Neural cell (in vitro differentiated cells): ENCODE measurements at regions not wholly inside any gene's neighbourhood (a gene's known extent, or its start where the extent isn't known, plus 50 kb on each side); places are given as distances from the start of the nearest gene placed in this dataset.

Experiments
- H2AFZ ChIP-seq: fragments of 200-600, 300-800 bp; sonication (generic), shearing (Covaris generic); 2 replicates; pipeline ENCODE4 v1.6.0; 2014; ENCODE audit warnings: low read depth, mild to moderate bottlenecking, antibody characterized with exemption, low read length, moderate library complexity
- H3F3A ChIP-seq: fragments of 200-600 bp; shearing (Covaris generic); 2 replicates; pipeline ENCODE4 v1.6.1; 2016; ENCODE audit warnings: mild to moderate bottlenecking, moderate library complexity, mixed read lengths, antibody characterized with exemption, low read length; ENCODE audit not compliant: insufficient read depth, poor library complexity, severe bottlenecking
- H3K27ac ChIP-seq: fragments of 200-600, 300-800 bp; sonication (generic), shearing (Covaris generic); 2 replicates; pipeline ENCODE4 v1.5.1; 2014; ENCODE audit warnings: mild to moderate bottlenecking, low read length, moderate library complexity
- H3K27me3 ChIP-seq: fragments of 300-800, 200-600 bp; sonication (generic), shearing (Covaris generic); 2 replicates; pipeline ENCODE4 v1.6.0; 2014; ENCODE audit warnings: mild to moderate bottlenecking, low read depth, low read length, moderate library complexity; ENCODE audit not compliant: insufficient read depth
- H3K36me3 ChIP-seq: fragments of 300-800, 200-600 bp; sonication (generic), shearing (Covaris generic); 2 replicates; pipeline ENCODE4 v1.5.1; 2014; ENCODE audit warnings: mild to moderate bottlenecking, antibody characterized with exemption, low read length, moderate library complexity; ENCODE audit not compliant: insufficient read depth
- H3K4me2 ChIP-seq: fragments of 300-800, 200-600 bp; sonication (generic), shearing (Covaris generic); 2 replicates; pipeline ENCODE4 v1.6.0; 2014; ENCODE audit warnings: mild to moderate bottlenecking, low read length
- H3K4me3 ChIP-seq: fragments of 300-800, 200-600 bp; sonication (generic), shearing (Covaris generic); 2 replicates; pipeline ENCODE4 v1.5.1; 2014; ENCODE audit warnings: mild to moderate bottlenecking, low read length, moderate library complexity
- H3K79me2 ChIP-seq: fragments of 200-600 bp; shearing (Covaris generic); replicated peaks from 2 replicates; pipeline ENCODE4 v1.6.0; 2014; ENCODE audit warnings: mild to moderate bottlenecking, low read length, moderate library complexity; ENCODE audit not compliant: insufficient read depth
- H3K9ac ChIP-seq: fragments of 300-800, 200-600 bp; sonication (generic), shearing (Covaris generic); 2 replicates; pipeline ENCODE4 v1.6.1; 2016; ENCODE audit warnings: mild to moderate bottlenecking, low read length, mixed read lengths
- H3K9me2 ChIP-seq: fragments of 200-600 bp; shearing (Covaris generic); 2 replicates; pipeline ENCODE4 v1.6.1; 2016; ENCODE audit warnings: mild to moderate bottlenecking, low read length, mixed read lengths; ENCODE audit not compliant: insufficient read depth
- H3K9me3 ChIP-seq: fragments of 200-600, 300-800 bp; sonication (generic), shearing (Covaris generic); 2 replicates; pipeline ENCODE4 v1.6.1; 2016; ENCODE audit warnings: mild to moderate bottlenecking, mixed run types, low read length, moderate library complexity, mixed read lengths
- H4K20me1 ChIP-seq: fragments of 200-600 bp; shearing (Covaris generic); 2 replicates; pipeline ENCODE4 v1.6.1; 2016; ENCODE audit warnings: mild to moderate bottlenecking, mixed run types; ENCODE audit not compliant: insufficient read depth
- CTCF ChIP-seq: fragments of 450-650 bp; IDR thresholded peaks from 2 replicates; pipeline ENCODE4 v1.5.1; 2014; ENCODE audit warnings: antibody characterized with exemption, mild to moderate bottlenecking, moderate library complexity; ENCODE audit not compliant: poor library complexity, severe bottlenecking
- EP300 ChIP-seq: fragments of 450-650 bp; conservative IDR thresholded peaks from 2 replicates; pipeline ENCODE4 v1.6.1; 2014; ENCODE audit warnings: antibody characterized with exemption, mild to moderate bottlenecking, moderate library complexity; ENCODE audit not compliant: poor library complexity, severe bottlenecking
- EZH2 ChIP-seq: fragments of 200-600, 300-800 bp; shearing (Covaris generic), sonication (generic); IDR thresholded peaks from 2 replicates; pipeline ENCODE4 v1.6.1; 2014; ENCODE audit warnings: antibody characterized with exemption, low read length, borderline replicate concordance, mild to moderate bottlenecking; ENCODE audit not compliant: insufficient read depth, poor library complexity, severe bottlenecking
- MXI1 ChIP-seq: fragments of 450-650 bp; conservative IDR thresholded peaks from 2 replicates; pipeline ENCODE4 v1.6.1; 2014; ENCODE audit warnings: antibody characterized with exemption, mild to moderate bottlenecking; ENCODE audit not compliant: poor library complexity, severe bottlenecking
- POLR2AphosphoS5 ChIP-seq: IDR thresholded peaks from 2 replicates; pipeline ENCODE4 v1.6.1; 2012
- RAD21 ChIP-seq: fragments of 450-650 bp; conservative IDR thresholded peaks from 2 replicates; pipeline ENCODE4 v1.6.1; 2014; ENCODE audit warnings: antibody characterized with exemption, mild to moderate bottlenecking, moderate library complexity
- REST ChIP-seq: IDR thresholded peaks from 2 replicates; pipeline ENCODE4 v1.6.1; 2012; ENCODE audit warnings: borderline replicate concordance
- SMC3 ChIP-seq: fragments of 450-650 bp; conservative IDR thresholded peaks from 2 replicates; pipeline ENCODE4 v1.6.1; 2014; ENCODE audit warnings: antibody characterized with exemption, mild to moderate bottlenecking, moderate library complexity; ENCODE audit not compliant: poor library complexity
- TAF1 ChIP-seq: IDR thresholded peaks from 2 replicates; pipeline ENCODE4 v1.6.1; 2012; ENCODE audit warnings: low read depth

- H3K4me3 ChIP-seq = no peak overlapping the region
- no peaks in the 10 kb centered on the region for H3K79me2 ChIP-seq
- H3K9me3 ChIP-seq = peaks cover 4% of the 10 kb centered on the region
- no peak for TF ChIP-seq SMC3
- no peak for TF ChIP-seq EP300
- TF ChIP-seq REST = no peak
- TF ChIP-seq RAD21 = no peak
- TF ChIP-seq CTCF = no peak
- no peak for TF ChIP-seq EZH2
- no peak for TF ChIP-seq POLR2AphosphoS5
- TF ChIP-seq TAF1 = no peak
- no peak for TF ChIP-seq MXI1
- H3K9ac ChIP-seq = no peak overlapping the region
- no peak overlapping the region for H3K4me2 ChIP-seq
- H3K27ac ChIP-seq = no peak overlapping the region
- H2AFZ ChIP-seq = no peak overlapping the region
- H4K20me1 ChIP-seq = no peaks in the 10 kb centered on the region
- H3K27me3 ChIP-seq = no peaks in the 10 kb centered on the region
- no peaks in the 10 kb centered on the region for H3K36me3 ChIP-seq
- H3K9me2 ChIP-seq = no peaks in the 10 kb centered on the region
- no peaks in the 10 kb centered on the region for H3F3A ChIP-seq
Measured at GRCh38 chr4:14787894-14788293, 214.4 kb upstream of the CPEB2 start.

GRCh38 chr4:14790494-14790893 is 211.8 kb upstream of the CPEB2 start:
- Histone ChIP-seq H3K9me3 (peaks cover 4% of the 10 kb centered on the region), H4K20me1 (no peaks in the 10 kb centered on the region), H3K27ac (no peak overlapping the region), H3K79me2 (no peaks in the 10 kb centered on the region), H3K9me2 (no peaks in the 10 kb centered on the region), H3F3A (no peaks in the 10 kb centered on the region), H3K9ac (no peak overlapping the region), H3K27me3 (no peaks in the 10 kb centered on the region), H3K4me2 (no peak overlapping the region), H3K4me3 (no peak overlapping the region), H2AFZ (no peak overlapping the region), H3K36me3 (no peaks in the 10 kb centered on the region)
- TF ChIP-seq SMC3 = no peak
- TF ChIP-seq MXI1 = no peak
- no peak for TF ChIP-seq EZH2
- no peak for TF ChIP-seq POLR2AphosphoS5
- TF ChIP-seq TAF1 = no peak
- TF ChIP-seq RAD21 = no peak
- no peak for TF ChIP-seq CTCF
- TF ChIP-seq EP300 = no peak
- no peak for TF ChIP-seq REST
